Stimulated activated CD8-positive, alpha-beta memory T cell treated with anti-CD3 and anti-CD28 coated beads, Interleukin-15, amount 100 ng/mL, for 48 hours (primary cell): ENCODE measurements at regions not wholly inside any gene's neighbourhood (a gene's known extent, or its start where the extent isn't known, plus 50 kb on each side); places are given as distances from the start of the nearest gene placed in this dataset.
"Not testable (repeated sequence)": the region's sequence is repeated elsewhere in the genome, so short reads cannot be mapped to it uniquely, and the experiment has no call there.

ENCODE experiments used
- DNase-seq, 2 donors: peaks; one replicate each; pipeline ENCODE4 v3.0.0-alpha.2; 2020; ENCODE audit warnings: low read depth in 2 of 2

GRCh38 chr18:59057969-59058368 lies 81.7 kb upstream of the SEC11C start:
- DNase-seq: no peak

- DNase-seq: no peak
These were observed 80.5 kb upstream of the SEC11C start for GRCh38 chr18:59059140-59059539.

GRCh38 chr18:59060551-59060950 lies 79.1 kb upstream of the SEC11C start:
- DNase-seq: no peak

- DNase-seq: peak in 1 of 2 donors; percentile 7
These were observed 77.6 kb upstream of the SEC11C start for GRCh38 chr18:59061914-59062642.

- DNase-seq: no peak
These were observed 77.1 kb upstream of the SEC11C start for GRCh38 chr18:59062643-59063006.

GRCh38 chr18:59063300-59063906 lies 76.3 kb upstream of the SEC11C start:
- no peak for DNase-seq

GRCh38 chr18:59063912-59064311 lies 75.8 kb upstream of the SEC11C start:
- DNase-seq: no peak

- DNase-seq: no peak
These were observed 74.0 kb upstream of the SEC11C start for GRCh38 chr18:59065684-59066083.

GRCh38 chr18:59067873-59068272 lies 71.8 kb upstream of the SEC11C start:
- DNase-seq: no peak

- DNase-seq: no peak
These were observed 71.2 kb upstream of the SEC11C start for GRCh38 chr18:59068276-59069071.

- peak; percentile 59 to 64 for DNase-seq
These were observed 69.3 kb upstream of the SEC11C start for GRCh38 chr18:59070181-59070912.

GRCh38 chr18:59072727-59073421 lies 66.8 kb upstream of the SEC11C start:
- DNase-seq: no peak

- no peak for DNase-seq
These were observed 63.8 kb upstream of the SEC11C start for GRCh38 chr18:59075923-59076322.

GRCh38 chr18:59079264-59079663 lies 60.4 kb upstream of the SEC11C start:
- DNase-seq: no peak

- not testable (repeated sequence) for DNase-seq
These were observed 59.8 kb upstream of the SEC11C start for GRCh38 chr18:59079687-59080501.

GRCh38 chr18:59083136-59083818 lies 56.4 kb upstream of the SEC11C start:
- DNase-seq: no peak

- DNase-seq: no peak
These were observed 54.4 kb upstream of the SEC11C start for GRCh38 chr18:59085126-59085794.

GRCh38 chr18:59085797-59086196 lies 53.9 kb upstream of the SEC11C start:
- DNase-seq: no peak

GRCh38 chr18:59086522-59086921 lies 53.2 kb upstream of the SEC11C start:
- DNase-seq: no peak
